NCI-H526 (cell line): ENCODE measurements at regions not wholly inside any gene's neighbourhood (a gene's known extent, or its start where the extent isn't known, plus 50 kb on each side); places are given as distances from the start of the nearest gene placed in this dataset.

Source experiments
- DNase-seq, 2 experiments: peaks; one replicate each; lab custom pipeline; 2025; lab: John Stamatoyannopoulos, UW

DNA sequence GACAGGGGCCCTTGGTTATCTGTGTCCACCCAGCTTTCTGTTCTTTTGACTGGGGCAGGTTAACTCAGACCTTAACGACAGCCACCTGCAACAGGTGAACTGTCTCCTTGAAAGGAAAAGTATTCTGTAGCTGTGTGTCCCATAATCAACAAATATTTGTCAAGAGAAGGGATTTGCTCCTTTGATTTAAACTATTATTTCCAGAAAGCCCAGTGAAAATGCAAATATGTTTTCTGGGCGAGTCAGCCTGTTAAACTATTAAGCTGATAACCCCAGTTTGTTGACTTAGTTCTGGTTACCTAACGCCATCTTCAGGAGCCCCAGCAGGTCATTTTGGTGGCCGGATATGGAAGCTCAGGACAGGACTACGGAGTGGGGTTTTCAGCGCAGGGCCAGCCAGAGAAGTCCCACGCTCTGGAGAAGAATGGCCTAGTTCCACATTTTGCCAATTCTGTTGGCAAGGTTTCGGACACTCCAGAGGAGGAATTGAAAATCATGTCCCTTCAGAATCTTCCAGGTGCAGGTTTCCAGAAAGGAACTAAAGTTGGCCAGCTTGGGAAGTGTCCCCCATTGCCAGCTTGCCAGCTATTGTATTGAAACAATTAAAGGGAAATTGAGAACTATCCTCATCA is 54.5 kb downstream of the ADRA2A start:
- DNase-seq = no peak

DNA sequence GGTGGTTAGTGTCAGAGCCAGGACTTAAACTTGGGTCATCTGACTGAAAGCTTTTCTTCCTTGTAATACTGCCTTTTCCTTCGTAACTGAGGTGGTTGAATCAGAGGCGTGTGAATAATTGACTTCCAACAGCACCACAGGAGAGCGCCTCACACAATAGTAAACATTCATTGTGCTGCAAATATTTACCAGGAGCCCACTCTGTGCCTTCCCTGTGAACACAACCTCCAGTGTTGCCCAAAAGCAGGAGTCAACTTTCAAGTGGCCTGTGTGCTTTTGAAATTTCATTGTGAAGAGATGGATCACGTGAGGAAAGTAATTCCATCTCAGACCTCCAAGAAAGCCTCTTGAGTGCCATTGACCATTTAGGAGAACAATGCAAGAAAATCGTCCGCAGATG is 60.2 kb downstream of the ADRA2A start:
- no peak for DNase-seq

DNA sequence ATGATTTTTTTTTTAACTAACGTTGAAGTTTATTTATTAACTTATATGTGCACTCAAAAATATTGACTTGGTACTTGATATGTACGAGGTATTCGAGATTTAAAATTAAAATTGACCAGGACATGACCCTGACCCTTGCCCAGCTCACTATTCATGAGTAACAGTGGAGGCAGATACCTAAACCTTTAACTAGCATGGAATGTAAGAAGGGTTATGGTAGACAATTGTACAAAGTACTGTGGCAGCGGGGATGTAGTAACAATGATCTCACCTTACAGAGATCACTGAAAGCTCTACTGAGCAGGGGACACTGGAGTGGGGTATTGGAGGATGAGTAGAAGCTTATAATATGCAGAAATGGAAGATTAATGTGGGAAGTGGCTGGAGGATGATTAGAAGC is 60.8 kb downstream of the ADRA2A start:
- DNase-seq = no peak

DNA sequence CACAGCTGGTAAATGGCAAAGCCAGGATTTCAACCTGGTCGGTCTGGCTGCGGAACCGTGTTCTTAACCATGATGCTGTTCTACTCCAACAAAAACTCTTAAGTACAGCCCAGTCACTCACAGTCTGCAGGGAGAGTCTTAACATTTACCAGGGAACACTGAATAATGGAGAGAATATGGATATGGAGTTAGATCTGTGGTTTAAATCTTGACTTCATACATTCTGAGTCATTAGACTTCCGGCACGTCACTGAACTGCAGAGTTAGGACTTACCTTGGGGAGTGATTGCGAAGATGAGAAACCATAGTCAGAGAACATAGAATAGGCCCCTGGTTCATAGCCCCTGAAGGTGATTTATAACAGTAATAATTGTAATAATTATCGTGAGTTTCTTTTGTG is 61.7 kb downstream of the ADRA2A start:
- no peak for DNase-seq

DNA sequence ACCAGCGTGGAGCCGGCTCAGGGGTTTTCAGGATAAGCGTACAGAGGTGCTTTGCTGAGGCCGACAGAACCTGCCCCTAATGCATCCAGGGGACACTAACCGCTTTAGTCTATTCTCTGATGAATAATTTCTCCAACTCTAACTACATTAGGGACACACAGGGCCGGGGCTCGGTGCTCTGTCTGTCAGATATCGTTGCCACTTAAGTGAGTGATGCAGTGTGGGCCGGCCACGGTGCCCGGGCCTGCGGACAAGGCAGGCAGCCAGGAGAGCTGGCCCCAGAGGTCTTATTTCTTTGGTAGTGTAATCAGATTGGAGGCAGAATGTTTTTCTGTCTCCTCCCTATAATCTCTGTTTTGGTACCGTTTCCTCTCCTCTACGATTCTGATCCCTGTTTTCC is 62.7 kb downstream of the ADRA2A start:
- DNase-seq = no peak

DNA sequence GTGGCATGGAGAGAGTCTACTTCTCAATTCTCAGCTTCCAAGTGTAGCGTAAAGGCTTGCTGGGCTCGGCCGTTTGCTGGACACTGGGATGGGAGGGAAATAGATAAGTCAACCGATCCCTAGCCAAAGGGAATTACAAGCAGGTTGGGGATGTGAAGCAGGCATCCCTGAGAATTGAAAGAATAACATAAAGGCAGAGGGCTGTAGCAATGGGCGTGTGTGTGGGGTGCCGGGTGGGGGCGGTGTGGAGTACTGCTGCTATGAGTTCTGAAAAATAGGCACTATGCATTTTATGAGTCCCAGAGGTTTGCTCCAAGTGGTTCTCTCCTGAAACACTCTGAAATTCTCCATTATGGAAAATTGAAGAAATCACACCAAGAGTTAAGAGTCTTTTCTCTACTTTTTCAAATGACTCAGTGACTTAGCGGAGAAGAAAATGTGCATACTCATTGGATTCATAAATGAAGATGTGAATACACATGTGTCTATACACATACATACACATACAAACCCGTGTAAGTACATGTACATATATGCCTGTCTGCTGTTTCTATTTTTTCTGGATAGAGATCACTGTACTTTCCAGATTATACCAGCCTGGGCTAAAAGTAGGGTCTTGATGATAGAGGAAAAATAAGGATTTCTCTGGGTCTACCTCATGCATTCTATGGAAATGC is 65.4 kb downstream of the ADRA2A start:
- DNase-seq = no peak

DNA sequence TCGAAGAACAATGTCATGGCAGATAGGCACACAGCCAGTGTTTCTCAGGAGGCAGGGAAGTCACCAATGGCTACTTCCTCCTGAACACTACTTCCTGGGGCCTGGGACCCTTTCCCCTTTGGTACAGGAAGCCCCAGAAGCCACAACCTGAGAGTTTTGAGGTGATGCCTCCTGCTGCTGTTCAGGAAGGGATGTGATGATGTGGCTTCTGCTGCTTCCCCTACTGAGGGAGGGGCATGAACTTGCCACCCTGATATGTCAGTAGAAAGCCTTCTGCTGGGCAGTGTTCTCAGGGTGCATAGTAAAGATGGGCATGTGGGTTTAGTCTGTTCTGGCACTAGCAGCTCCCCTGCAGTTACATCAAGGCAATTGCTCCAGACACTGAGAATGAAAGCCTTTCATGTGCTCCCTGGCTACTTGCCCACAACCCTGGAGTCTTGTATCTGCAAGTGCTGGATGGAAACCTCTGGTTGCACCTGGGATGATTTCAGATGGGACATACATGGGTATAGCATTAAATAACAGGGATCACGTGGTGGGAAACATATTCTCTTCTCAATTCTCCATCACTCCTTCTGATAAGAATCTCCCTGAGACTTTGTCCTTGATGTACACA is 69.3 kb downstream of the ADRA2A start:
- DNase-seq = no peak

DNA sequence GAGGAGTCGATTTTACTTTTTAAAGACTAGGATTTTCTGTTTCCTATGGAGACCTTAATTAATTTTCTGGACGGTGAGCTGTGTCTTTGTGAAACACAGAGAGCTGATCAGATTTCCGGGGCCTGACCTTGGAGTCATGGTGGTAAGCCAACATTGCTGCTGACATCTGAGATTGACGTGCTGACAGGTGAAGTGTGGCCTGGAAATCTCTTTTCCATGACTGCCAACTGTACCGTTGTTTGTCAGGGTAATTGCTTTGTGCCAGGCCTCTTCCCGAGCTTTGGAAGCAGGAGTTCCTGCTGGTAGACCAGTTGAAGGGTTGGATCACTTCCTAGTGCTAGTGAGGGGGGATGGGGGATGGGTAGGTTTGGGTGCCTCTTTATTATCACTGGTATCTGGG is 71.2 kb downstream of the ADRA2A start:
- no peak for DNase-seq

DNA sequence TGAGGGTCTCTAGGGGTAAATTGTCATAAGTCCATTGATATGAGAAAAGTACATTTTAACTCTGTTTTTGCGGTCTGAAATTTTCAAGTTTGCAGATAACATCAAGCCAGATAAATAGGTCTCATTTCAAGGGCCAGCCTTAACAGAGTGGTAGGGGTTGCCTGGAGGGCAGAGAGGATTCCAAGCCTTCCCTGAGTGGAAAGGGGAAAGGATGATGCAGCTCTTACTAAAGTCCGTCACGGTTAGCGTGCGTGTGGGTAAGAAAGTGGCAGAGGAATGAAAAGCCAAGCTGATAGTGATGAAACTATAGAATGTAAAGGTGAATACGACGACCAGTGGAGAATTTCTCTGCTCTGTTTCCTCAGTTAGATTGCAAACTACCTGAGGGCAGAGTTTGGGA is 71.6 kb downstream of the ADRA2A start:
- no peak for DNase-seq

DNA sequence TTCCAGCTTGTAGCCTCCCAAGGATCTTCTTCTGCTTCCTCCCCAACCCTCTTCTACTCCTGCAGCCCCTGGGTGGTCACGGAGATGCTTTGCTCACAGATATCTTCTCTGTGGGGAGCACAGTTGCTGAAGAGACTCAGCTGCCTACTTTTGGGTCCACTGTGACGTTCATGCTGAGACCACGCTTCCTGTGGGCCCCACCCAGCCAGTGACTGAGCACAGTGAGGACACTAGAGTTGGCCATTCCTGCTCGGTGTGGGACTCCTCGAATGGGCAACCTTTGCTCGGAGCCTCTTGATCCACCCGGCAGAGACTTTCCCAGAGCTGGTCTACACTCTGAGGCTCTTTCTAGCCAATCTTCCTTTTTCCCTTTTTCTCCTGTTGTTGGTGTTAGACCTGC is 73.9 kb downstream of the ADRA2A start:
- no peak for DNase-seq

DNA sequence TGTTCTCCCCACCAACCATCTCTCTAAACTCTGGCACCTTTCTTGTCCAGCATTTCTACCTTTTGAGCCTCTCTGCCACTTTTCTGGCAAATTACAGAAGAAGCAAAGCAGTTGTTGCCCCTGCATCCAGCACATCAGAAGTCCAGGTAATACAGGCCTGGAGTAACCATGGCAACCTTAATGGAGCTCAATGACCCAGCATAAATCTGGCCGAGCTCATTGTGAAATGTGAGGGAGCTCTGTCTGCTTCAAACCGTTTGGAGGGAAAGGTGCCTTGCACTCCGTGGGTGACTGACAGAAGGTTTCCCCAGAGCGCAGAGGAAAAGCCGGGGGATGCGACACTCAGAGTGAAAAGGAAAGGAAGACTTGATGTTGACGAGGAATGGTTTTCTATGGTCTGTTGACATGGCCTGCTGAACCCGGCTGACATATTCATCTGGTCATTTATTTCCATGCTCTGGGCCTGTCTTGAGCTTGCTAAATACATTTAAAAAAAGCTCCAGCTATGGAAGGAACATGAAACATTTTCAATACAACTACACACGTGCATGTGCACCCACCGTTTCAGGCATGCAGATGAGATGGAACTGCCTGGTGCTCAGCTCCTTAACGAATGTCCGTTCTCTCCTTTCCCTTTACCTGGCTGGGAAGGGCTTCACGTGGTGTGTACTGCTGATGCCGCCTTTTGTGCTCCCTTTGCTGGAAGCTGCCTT is 74.9 kb downstream of the ADRA2A start:
- no peak for DNase-seq

DNA sequence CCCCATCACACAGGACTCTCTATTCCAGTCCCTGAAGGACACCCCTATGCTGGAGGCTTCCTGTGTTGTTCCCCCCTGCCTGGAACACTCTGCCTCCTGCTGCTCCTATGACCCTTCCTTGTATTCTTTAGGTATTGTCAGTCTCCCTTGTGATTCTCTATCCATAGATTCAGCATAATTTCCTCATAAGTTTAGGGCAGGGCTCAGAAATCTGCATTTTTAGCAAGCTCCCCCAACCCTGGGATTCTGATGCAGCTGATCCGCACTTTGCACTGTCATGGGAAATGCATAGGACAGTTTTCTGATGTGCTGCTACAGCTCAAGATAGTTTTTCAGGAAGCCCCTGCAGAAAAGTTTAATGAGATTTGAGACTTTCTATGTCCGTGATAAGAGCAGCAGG is 79.9 kb downstream of the ADRA2A start:
- DNase-seq = no peak

DNA sequence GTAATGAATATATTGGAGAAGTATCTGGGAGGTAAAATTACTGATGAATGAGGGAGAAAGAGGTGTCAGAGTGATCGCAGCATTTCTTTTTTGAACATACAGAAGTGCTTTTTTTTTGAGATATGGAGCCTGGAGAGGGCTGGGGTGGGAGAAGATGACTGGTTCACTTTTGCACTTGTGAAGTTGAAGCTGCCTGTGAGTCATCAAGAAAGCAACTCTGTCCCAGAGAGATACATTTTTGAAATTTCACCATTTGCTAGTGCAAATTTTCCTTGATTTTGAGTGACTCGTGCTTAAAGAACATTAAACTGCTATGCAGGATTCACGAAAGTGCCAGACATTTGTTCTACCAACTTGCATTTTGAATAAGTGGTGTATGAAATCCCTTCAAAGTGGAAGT is 81.8 kb downstream of the ADRA2A start:
- no peak for DNase-seq

DNA sequence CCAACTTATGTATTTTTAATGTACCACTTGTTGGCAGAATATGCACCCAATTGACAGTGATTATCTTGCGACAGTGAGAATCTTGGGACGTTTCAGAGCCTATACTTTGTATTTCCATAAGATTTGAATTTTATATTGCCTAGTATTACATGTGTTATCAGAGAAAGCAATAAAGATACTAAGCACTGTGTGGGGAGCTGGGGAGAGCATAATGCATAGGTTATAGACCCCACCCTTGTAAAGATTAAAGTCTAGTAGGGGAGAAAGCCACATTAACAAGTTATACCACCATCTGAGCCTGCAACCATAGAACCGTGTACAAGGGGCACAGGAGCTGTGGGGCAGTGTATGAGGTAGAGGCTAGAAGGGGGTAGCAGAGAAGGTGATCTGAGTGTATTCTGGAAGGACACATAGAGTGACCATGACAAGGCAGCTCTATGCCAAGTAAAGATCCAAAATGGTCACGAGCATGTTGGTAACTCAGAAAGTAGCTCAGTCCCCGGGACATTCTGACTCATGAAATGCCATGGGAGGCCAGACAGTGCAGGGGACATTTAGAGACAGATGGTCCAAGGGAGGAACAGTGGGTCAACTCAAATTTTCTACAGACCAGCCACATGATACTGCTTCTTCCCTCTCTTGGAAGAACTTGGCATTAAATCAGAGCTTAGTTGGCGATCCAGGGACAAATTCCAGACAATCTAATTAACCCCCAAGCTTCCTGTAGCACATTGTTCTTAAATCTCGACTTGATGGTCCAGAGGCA is 84.5 kb downstream of the ADRA2A start:
- no peak for DNase-seq

DNA sequence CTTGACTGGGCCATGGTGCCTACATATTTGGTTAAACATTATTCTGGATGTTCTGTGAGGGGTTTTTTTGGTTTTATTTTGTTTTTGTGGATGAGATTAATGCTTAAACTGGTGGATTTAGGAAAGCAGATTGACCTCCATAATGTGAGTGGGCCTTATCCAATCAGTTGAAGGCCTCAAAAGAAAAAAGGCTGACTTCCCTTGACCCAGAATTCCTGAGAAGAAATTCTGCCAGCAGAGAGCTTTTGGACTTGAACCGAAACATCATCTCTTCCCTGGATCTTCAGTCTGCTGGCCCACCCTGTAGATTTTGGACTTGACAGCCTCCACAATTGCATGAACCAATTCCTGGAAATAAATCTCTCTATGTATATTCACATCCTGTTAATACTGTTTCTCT is 94.4 kb downstream of the ADRA2A start:
- DNase-seq = no peak

DNA sequence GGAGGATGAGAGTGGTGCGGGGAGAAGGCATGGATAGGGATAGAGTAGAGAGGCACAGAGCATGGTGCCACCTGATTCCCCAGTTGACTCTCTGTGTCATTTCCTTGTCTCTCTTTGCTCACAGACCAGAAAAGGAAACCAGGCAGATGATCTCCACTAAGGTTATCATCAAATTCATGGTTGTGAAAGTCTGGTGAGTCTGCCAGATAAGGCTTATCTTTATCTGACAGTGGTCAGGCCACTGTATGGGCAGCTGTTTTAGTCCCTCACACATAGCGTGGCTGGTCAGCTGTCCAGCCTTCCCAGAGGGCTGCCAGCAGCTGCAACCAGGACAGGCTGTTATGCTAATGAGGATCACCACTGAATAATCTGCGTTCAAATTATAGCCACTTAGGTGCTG is 99.0 kb downstream of the ADRA2A start:
- DNase-seq = no peak

DNA sequence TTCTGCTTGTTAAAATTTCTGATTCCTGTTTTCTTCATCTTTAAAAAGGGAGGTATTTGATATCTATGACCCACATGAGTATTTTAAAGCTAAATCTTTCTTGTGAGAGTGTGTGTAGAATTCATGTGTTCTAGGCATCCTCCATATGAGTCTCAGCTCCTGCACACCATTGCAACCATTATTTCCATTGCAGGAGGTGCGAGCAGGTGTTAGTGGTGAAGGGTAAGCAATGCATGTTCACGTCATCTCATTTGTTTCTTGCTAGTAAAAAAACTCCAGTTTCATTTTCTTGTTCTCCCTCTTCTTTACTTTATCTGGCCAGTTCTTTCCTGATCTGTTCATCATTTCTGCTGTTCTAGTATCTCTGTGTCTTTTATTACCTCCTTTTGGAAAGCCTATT is 100.5 kb downstream of the ADRA2A start:
- DNase-seq = no peak

DNA sequence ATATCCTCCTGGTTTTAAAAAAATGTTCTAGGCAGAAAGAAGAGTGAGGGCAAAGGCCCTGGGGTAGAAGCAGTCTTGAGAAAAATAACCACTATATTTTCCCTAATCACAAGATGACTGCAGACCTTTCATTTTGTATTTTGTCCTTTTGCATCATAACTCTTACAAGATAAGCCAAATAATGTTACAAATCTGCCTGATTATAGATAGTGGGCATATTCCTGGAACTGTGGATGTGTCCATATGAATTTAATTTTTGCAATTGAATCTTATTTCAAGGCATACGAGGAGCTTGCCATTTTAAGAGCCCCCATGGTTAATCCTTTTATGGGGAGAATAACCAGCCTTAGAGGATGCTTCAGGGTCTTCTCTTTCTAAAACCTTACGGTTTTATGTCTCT is 102.7 kb downstream of the ADRA2A start:
- no peak for DNase-seq

DNA sequence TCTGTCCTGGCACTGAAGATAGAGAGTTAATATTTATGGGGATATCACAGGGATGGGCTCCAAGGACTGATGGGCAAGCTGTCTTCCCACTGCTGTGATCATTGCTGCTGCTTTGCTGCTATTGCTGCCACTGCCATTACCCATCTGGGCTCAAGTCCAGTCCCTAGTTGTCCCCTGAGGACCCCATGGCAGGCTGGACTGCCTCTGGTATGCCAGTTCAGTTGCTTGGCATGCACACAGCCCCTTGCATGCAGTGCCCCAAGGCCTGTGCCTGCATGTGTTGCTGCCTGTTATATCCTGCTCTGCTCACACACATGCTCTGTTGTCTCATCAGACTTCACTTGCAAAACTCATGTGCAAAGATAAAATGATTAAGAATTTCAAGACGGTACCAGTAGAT is 109.5 kb downstream of the ADRA2A start:
- no peak for DNase-seq

DNA sequence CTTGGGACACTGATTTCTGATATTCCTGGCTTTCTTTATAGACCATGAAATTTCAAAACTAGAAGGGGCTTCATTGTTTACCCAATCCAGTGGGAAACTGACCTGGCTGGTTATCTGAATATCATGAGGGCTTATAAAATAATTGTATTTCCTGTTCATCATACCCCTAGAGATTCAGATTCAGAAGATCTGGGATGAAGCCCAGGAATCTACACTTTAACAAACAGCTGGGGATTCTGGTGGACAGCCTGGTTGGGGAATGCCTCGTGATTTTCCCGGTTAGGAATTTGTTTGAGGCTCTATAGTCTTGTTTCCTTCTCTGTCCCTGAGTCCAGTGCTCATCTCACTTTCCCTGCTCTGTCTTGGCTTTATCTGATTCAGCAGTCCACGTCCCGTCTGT is 110.3 kb downstream of the ADRA2A start:
- no peak for DNase-seq

DNA sequence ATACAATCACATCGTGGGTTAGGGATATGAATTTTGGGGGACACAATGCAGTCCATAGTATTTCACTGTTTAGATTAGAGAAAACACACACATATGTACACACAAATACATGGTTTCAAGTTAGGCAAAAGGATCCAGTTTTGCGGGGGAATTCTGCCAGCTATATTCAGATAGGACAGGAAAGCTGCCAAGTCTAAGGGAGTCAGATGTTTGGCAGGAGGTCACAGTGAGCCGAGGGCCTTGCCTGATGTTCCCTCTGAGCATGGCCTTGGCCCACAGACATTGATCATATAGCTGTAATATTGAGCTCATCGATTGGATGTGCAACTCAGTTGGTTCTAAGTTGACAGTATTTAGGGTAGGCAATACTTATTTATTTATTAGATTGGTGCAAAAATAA is 122.8 kb downstream of the ADRA2A start:
- no peak for DNase-seq

DNA sequence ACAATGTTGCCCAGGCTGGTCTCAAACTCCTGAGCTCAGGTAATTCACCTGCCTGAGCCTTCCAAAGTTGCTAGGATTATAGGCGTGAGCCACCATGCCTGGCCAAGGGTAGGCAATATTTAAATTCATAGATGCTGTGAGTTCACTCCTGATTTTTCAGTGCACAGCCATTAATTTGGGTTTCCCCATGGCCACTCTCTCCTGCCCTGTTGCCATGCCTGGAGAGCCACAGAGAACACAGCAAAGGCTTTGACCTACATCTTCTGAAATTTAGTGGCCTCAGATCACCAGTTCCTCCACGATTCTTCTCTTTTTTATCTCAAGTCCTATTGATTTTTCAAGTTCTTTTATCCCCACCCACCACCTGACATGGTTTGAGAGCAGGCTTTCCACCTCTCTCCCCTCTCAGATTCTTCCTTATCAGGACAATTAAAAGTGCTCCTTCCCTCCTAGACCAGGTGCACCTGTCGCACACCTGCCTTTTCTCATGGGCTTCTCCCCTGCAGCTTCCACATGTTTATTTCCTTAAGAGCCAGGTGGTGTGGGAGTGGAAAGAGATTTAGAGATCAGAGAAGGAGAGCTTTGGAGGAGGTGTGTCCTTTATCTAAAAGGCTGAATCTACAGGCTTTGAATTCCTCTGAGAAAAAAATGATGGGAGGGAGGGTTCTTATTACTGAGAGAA is 123.8 kb downstream of the ADRA2A start:
- no peak for DNase-seq
